HUES6 (cell line): ENCODE measurements at regions not wholly inside any gene's neighbourhood (a gene's known extent, or its start where the extent isn't known, plus 50 kb on each side); places are given as distances from the start of the nearest gene placed in this dataset.

ENCODE experiments used
- H3K27ac ChIP-seq: 2 replicates; pipeline ENCODE4 v1.7.0; 2013; ENCODE audit warnings: low read depth, mild to moderate bottlenecking, low read length, inconsistent platforms
- H3K27me3 ChIP-seq: 2 replicates; pipeline ENCODE4 v1.6.1; 2013; ENCODE audit warnings: low read length; ENCODE audit not compliant: control insufficient read depth, insufficient read depth
- H3K36me3 ChIP-seq: 2 replicates; pipeline ENCODE4 v1.6.1; 2013; ENCODE audit warnings: low read length; ENCODE audit not compliant: control insufficient read depth, insufficient read depth
- H3K4me1 ChIP-seq: 2 replicates; pipeline ENCODE4 v1.6.1; 2013; ENCODE audit warnings: low read length; ENCODE audit not compliant: control insufficient read depth, insufficient read depth
- H3K4me3 ChIP-seq: 2 replicates; pipeline ENCODE4 v1.5.1; 2013; ENCODE audit warnings: low read depth, low read length
- H3K9ac ChIP-seq: one replicate; pipeline ENCODE4 v1.6.1; 2013; ENCODE audit warnings: mild to moderate bottlenecking, low read length
- H3K9me3 ChIP-seq: 2 replicates; pipeline ENCODE4 v1.6.1; 2013; ENCODE audit warnings: low read depth, low read length; ENCODE audit not compliant: control insufficient read depth, insufficient read depth

- Histone ChIP-seq H3K27ac (no peak overlapping the region), H3K27me3 (no peaks in the 10 kb centered on the region), H3K4me1 (no peaks in the 10 kb centered on the region), H3K36me3 (no peaks in the 10 kb centered on the region), H3K4me3 (no peak overlapping the region), H3K9ac (no peak overlapping the region), H3K9me3 (peaks cover 30% of the 10 kb centered on the region)
Measured at GRCh38 chr2:34416856-34417255, 817.8 kb upstream of the FAM98A start.

- Histone ChIP-seq H3K4me3 (no peak overlapping the region), H3K27me3 (no peaks in the 10 kb centered on the region), H3K9me3 (peaks cover 14% of the 10 kb centered on the region), H3K9ac (no peak overlapping the region), H3K4me1 (no peaks in the 10 kb centered on the region), H3K27ac (no peak overlapping the region), H3K36me3 (no peaks in the 10 kb centered on the region)
Measured at GRCh38 chr2:34414856-34415255, 815.8 kb upstream of the FAM98A start.

- Histone ChIP-seq H3K36me3 (no peaks in the 10 kb centered on the region), H3K4me3 (no peak overlapping the region), H3K4me1 (peaks cover 9% of the 10 kb centered on the region; the same call in 1 of the 2 replicates), H3K9ac (no peak overlapping the region), H3K27me3 (no peaks in the 10 kb centered on the region), H3K27ac (no peak overlapping the region), H3K9me3 (no peaks in the 10 kb centered on the region)
Measured at GRCh38 chr2:34408100-34408499, 809.0 kb upstream of the FAM98A start.

GRCh38 chr2:34403512-34403911 lies 804.4 kb upstream of the FAM98A start:
- H3K27ac ChIP-seq: no peak overlapping the region
- H3K9me3 ChIP-seq: no peaks in the 10 kb centered on the region
- H3K36me3 ChIP-seq: no peaks in the 10 kb centered on the region
- H3K4me3 ChIP-seq: no peak overlapping the region
- peaks cover 8% of the 10 kb centered on the region; the same call in 1 of the 2 replicates for H3K4me1 ChIP-seq
- H3K9ac ChIP-seq: no peak overlapping the region
- H3K27me3 ChIP-seq: no peaks in the 10 kb centered on the region

- H3K4me3 ChIP-seq: no peak overlapping the region
- H3K9me3 ChIP-seq: no peaks in the 10 kb centered on the region
- H3K36me3 ChIP-seq: no peaks in the 10 kb centered on the region
- no peak overlapping the region for H3K27ac ChIP-seq
- H3K4me1 ChIP-seq: no peaks in the 10 kb centered on the region
- no peaks in the 10 kb centered on the region for H3K27me3 ChIP-seq
- H3K9ac ChIP-seq: no peak overlapping the region
Measured at GRCh38 chr2:34402376-34402775, 803.3 kb upstream of the FAM98A start.

- Histone ChIP-seq H3K27ac (no peak overlapping the region), H3K4me1 (no peaks in the 10 kb centered on the region), H3K9ac (no peak overlapping the region), H3K4me3 (no peak overlapping the region), H3K9me3 (no peaks in the 10 kb centered on the region), H3K27me3 (no peaks in the 10 kb centered on the region), H3K36me3 (no peaks in the 10 kb centered on the region)
Measured at GRCh38 chr2:34401186-34401585, 802.1 kb upstream of the FAM98A start.

- H3K4me1 ChIP-seq: peaks cover 6% of the 10 kb centered on the region; the same call in 1 of the 2 replicates
- no peak overlapping the region for H3K4me3 ChIP-seq
- H3K9me3 ChIP-seq: no peaks in the 10 kb centered on the region
- no peak overlapping the region for H3K27ac ChIP-seq
- no peaks in the 10 kb centered on the region for H3K36me3 ChIP-seq
- no peak overlapping the region for H3K9ac ChIP-seq
- H3K27me3 ChIP-seq: no peaks in the 10 kb centered on the region
Measured at GRCh38 chr2:34388446-34388845, 789.3 kb upstream of the FAM98A start.

- Histone ChIP-seq H3K27me3 (no peaks in the 10 kb centered on the region), H3K4me3 (no peak overlapping the region), H3K9me3 (no peaks in the 10 kb centered on the region), H3K27ac (no peak overlapping the region), H3K36me3 (no peaks in the 10 kb centered on the region), H3K9ac (no peak overlapping the region), H3K4me1 (peaks cover 6% of the 10 kb centered on the region; the same call in 1 of the 2 replicates)
Measured at GRCh38 chr2:34387536-34387935, 788.4 kb upstream of the FAM98A start.

GRCh38 chr2:34379586-34379985 lies 780.5 kb upstream of the FAM98A start:
- H3K27me3 ChIP-seq: no peaks in the 10 kb centered on the region
- no peaks in the 10 kb centered on the region for H3K4me1 ChIP-seq

GRCh38 chr2:34373586-34374233 lies 774.6 kb upstream of the FAM98A start:
- Histone ChIP-seq H3K27me3 (no peaks in the 10 kb centered on the region), H3K9ac (no peak overlapping the region), H3K27ac (no peak overlapping the region), H3K9me3 (no peaks in the 10 kb centered on the region), H3K36me3 (no peaks in the 10 kb centered on the region), H3K4me3 (no peak overlapping the region), H3K4me1 (peaks cover 5% of the 10 kb centered on the region; the same call in 1 of the 2 replicates)

More at GRCh38 chr2:34379586-34379985, 780.5 kb upstream of the FAM98A start:
- Histone ChIP-seq H3K9ac (no peak overlapping the region), H3K27ac (no peak overlapping the region), H3K4me3 (no peak overlapping the region), H3K36me3 (no peaks in the 10 kb centered on the region), H3K9me3 (no peaks in the 10 kb centered on the region)

GRCh38 chr2:34372967-34373366 lies 773.9 kb upstream of the FAM98A start:
- Histone ChIP-seq H3K4me3 (no peak overlapping the region), H3K9me3 (no peaks in the 10 kb centered on the region), H3K9ac (no peak overlapping the region), H3K36me3 (no peaks in the 10 kb centered on the region), H3K4me1 (peaks cover 5% of the 10 kb centered on the region), H3K27me3 (no peaks in the 10 kb centered on the region), H3K27ac (no peak overlapping the region)
